CD4-positive, alpha-beta memory T cell (primary cell): ENCODE measurements at regions not wholly inside any gene's neighbourhood (a gene's known extent, or its start where the extent isn't known, plus 50 kb on each side); places are given as distances from the start of the nearest gene placed in this dataset.
"Not testable (repeated sequence)": the region's sequence is repeated elsewhere in the genome, so short reads cannot be mapped to it uniquely, and the experiment has no call there.

Source experiments
- CTCF ChIA-PET: fragments of 350-600 bp; sonication (Branson Sonifier 250); formaldehyde crosslinking; loops from one replicate; lab custom pipeline; 2021; ENCODE audit warnings: inconsistent platforms; ENCODE audit not compliant: partially characterized antibody; lab: Charles Lee
- POLR2A ChIA-PET: fragments of 350-600 bp; sonication (Branson Sonifier 250); formaldehyde crosslinking; loops from one replicate; lab custom pipeline; 2021; ENCODE audit not compliant: partially characterized antibody; lab: Charles Lee
- DNase-seq, 5 donors: peaks; one replicate each; pipeline versions ENCODE4 v3.0.0 to v3.0.0-alpha.2; 2020 to 2022; ENCODE audit warnings: mixed read lengths in 1 of 5
- H3K27ac ChIP-seq: one replicate; pipeline ENCODE4 v1.7.0; 2013; ENCODE audit warnings: low read depth, low read length
- H3K27me3 ChIP-seq: 2 replicates; pipeline ENCODE4 v1.7.0; 2013; ENCODE audit warnings: mild to moderate bottlenecking, low read length, moderate library complexity; ENCODE audit not compliant: insufficient read depth
- H3K36me3 ChIP-seq: 2 replicates; pipeline ENCODE4 v1.7.0; 2013; ENCODE audit warnings: mild to moderate bottlenecking, low read length, moderate library complexity; ENCODE audit not compliant: insufficient read depth
- H3K4me1 ChIP-seq: 2 replicates; pipeline ENCODE4 v1.7.0; 2013; ENCODE audit warnings: mild to moderate bottlenecking, low read length, moderate library complexity; ENCODE audit not compliant: insufficient read depth
- H3K4me3 ChIP-seq, 2 donors: one replicate each; pipeline ENCODE4 v1.7.0; 2013; ENCODE audit warnings: low read length in 2 of 2, mild to moderate bottlenecking in 1 of 2
- H3K9me3 ChIP-seq, 2 donors: one replicate each; pipeline ENCODE4 v1.7.0; 2013; ENCODE audit warnings: low read length in 2 of 2, control low read depth in 1 of 2; ENCODE audit not compliant: control insufficient read depth in 1 of 2
- H3K27ac Mint-ChIP-seq, 7 donors: one replicate each; pipeline ENCODE4 v1.8.0; 2020 to 2021; ENCODE audit warnings: mixed read lengths in 7 of 7, mild to moderate bottlenecking in 6 of 7, inconsistent platforms in 3 of 7, moderate library complexity in 3 of 7
- H3K27me3 Mint-ChIP-seq, 2 donors: one replicate each; pipeline ENCODE4 v1.8.0; 2020 to 2021; ENCODE audit warnings: mixed read lengths in 2 of 2
- H3K36me3 Mint-ChIP-seq, 2 donors: one replicate each; pipeline ENCODE4 v1.8.0; 2020 to 2021; ENCODE audit warnings: mixed read lengths in 2 of 2, inconsistent platforms in 1 of 2, mild to moderate bottlenecking in 1 of 2
- H3K4me1 Mint-ChIP-seq, 4 donors: one replicate each; pipeline ENCODE4 v1.8.0; 2020 to 2021; ENCODE audit warnings: mixed read lengths in 4 of 4, mild to moderate bottlenecking in 1 of 4
- H3K4me3 Mint-ChIP-seq, 8 donors: one replicate each; pipeline ENCODE4 v1.8.0; 2020 to 2021; ENCODE audit warnings: mixed read lengths in 8 of 8, mild to moderate bottlenecking in 7 of 8, moderate library complexity in 6 of 8, inconsistent platforms in 3 of 8
- H3K9me3 Mint-ChIP-seq, 8 donors: one replicate each; pipeline ENCODE4 v1.8.0; 2020 to 2021; ENCODE audit warnings: mixed read lengths in 8 of 8, mild to moderate bottlenecking in 5 of 8, inconsistent platforms in 3 of 8, moderate library complexity in 1 of 8
- intact Hi-C: fragments of 100-400 bp; cut with micrococcal nuclease; formaldehyde crosslinking; loops from one replicate; pipeline ENCODE4 v1.15.1; 2023

GRCh38 chrX:3184176-3184930 is 143.1 kb downstream of the ARSF start:
- no peak for DNase-seq
- Histone ChIP-seq H3K4me1 (no peaks in the 10 kb centered on the region), H3K4me3 (no peak overlapping the region), H3K27ac (no peak overlapping the region), H3K27me3 (no peaks in the 10 kb centered on the region), H3K9me3 (no peaks in the 10 kb centered on the region), H3K36me3 (no peaks in the 10 kb centered on the region)
- ChIA-PET POLR2A (no interaction called here), CTCF (no interaction called here)
- H3K27ac Mint-ChIP-seq: no peak overlapping the region
- H3K9me3 Mint-ChIP-seq: peaks cover 0 to 5% (median 0%) of the 10 kb centered on the region in 8 donors
- no peaks in the 10 kb centered on the region for H3K27me3 Mint-ChIP-seq
- H3K36me3 Mint-ChIP-seq: no peaks in the 10 kb centered on the region
- intact Hi-C loops: no loop called here
- H3K4me1 Mint-ChIP-seq: no peaks in the 10 kb centered on the region
- no peak overlapping the region for H3K4me3 Mint-ChIP-seq

DNA sequence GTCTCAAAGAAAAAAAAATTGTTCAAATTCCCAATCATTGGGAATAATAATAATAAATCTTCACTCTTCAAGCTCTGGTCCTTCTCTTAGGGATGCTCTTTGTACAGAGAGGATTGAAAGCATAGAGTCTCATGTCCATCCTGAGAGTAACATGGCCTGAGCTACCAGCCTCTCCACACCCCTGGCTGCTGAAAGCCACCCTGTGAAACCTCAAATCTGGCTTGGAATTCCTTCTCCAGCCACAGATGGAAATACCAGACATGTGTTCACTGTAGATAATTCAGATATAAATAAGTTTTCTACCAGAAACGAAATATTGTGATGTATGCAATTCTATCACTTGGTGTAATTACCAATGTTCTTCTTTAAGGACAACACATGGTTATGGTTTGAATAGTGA is 140.6 kb downstream of the ARSF start:
- no peaks in the 10 kb centered on the region for H3K9me3 ChIP-seq
- H3K9me3 Mint-ChIP-seq: peaks cover 0 to 5% (median 0%) of the 10 kb centered on the region in 8 donors
- no peaks in the 10 kb centered on the region for H3K36me3 Mint-ChIP-seq
- intact Hi-C loops: no loop called here
- no peak for DNase-seq
- ChIA-PET POLR2A (no interaction called here), CTCF (no interaction called here)
- no peaks in the 10 kb centered on the region for H3K36me3 ChIP-seq
- no peaks in the 10 kb centered on the region for H3K27me3 Mint-ChIP-seq
- no peak overlapping the region for H3K27ac Mint-ChIP-seq
- H3K4me1 ChIP-seq: no peaks in the 10 kb centered on the region
- no peak overlapping the region for H3K4me3 Mint-ChIP-seq
- no peaks in the 10 kb centered on the region for H3K4me1 Mint-ChIP-seq
- H3K27me3 ChIP-seq: no peaks in the 10 kb centered on the region
- no peak overlapping the region for H3K27ac ChIP-seq
- no peak overlapping the region for H3K4me3 ChIP-seq

DNA sequence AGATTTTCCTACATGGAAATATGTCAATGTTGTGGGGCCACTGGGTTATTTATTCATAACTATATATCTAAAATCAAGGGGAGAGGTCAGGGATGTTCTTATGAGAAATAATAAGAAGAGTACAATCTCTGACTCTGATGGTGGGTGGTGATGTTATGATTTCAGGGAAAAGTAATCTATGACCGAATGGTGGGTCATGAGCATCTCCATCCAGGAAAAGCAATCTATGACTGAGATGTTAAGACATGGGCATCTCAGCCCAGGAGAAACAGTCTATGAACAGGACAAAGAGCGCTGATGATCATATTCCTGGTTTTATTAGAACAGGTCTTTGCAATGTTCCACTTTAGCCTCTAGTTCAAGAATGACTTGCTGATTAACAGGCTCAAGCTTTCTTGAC is 137.1 kb downstream of the ARSF start:
- H3K4me1 ChIP-seq: no peaks in the 10 kb centered on the region
- H3K9me3 Mint-ChIP-seq: peaks cover 0 to 3% (median 0%) of the 10 kb centered on the region in 8 donors
- no peak for DNase-seq
- H3K9me3 ChIP-seq: no peaks in the 10 kb centered on the region
- no peaks in the 10 kb centered on the region for H3K36me3 Mint-ChIP-seq
- H3K4me1 Mint-ChIP-seq: no peaks in the 10 kb centered on the region
- CTCF ChIA-PET: no interaction called here
- H3K27ac ChIP-seq: no peak overlapping the region
- no peaks in the 10 kb centered on the region for H3K27me3 Mint-ChIP-seq
- H3K4me3 ChIP-seq: no peak overlapping the region
- H3K27me3 ChIP-seq: no peaks in the 10 kb centered on the region
- no peak overlapping the region for H3K4me3 Mint-ChIP-seq
- no peaks in the 10 kb centered on the region for H3K36me3 ChIP-seq
- POLR2A ChIA-PET: no interaction called here
- intact Hi-C loops: no loop called here
- H3K27ac Mint-ChIP-seq: no peak overlapping the region

DNA sequence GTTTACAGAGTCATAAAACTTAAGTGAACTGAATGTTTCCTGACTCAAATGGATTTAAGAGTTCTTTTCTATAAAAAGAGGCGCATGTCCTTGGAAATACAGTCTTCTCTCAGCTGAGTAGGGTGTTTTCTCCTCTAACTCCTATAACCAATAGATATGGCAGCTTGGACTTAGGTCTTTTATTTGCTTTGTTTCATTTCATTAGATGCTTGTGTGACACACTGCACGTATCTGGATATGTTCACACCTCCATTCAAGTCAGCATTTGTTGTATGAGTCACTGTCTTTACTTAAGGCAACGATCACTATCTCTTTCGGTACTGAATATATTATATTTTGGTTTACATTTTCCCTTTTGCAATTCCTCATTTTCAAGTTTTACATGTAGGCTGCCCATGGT is 136.6 kb downstream of the ARSF start:
- no peaks in the 10 kb centered on the region for H3K36me3 Mint-ChIP-seq
- no peaks in the 10 kb centered on the region for H3K36me3 ChIP-seq
- no peak overlapping the region for H3K27ac Mint-ChIP-seq
- no peak overlapping the region for H3K4me3 Mint-ChIP-seq
- H3K9me3 ChIP-seq: no peaks in the 10 kb centered on the region
- peaks cover 0 to 3% (median 0%) of the 10 kb centered on the region in 8 donors for H3K9me3 Mint-ChIP-seq
- no peak for DNase-seq
- ChIA-PET CTCF (no interaction called here), POLR2A (no interaction called here)
- H3K27ac ChIP-seq: no peak overlapping the region
- no peaks in the 10 kb centered on the region for H3K4me1 Mint-ChIP-seq
- H3K27me3 Mint-ChIP-seq: no peaks in the 10 kb centered on the region
- no peak overlapping the region for H3K4me3 ChIP-seq
- intact Hi-C loops: no loop called here
- H3K4me1 ChIP-seq: no peaks in the 10 kb centered on the region
- no peaks in the 10 kb centered on the region for H3K27me3 ChIP-seq

- H3K27me3 Mint-ChIP-seq: no peaks in the 10 kb centered on the region
- H3K4me3 ChIP-seq: no peak overlapping the region
Measured at GRCh38 chrX:3176439-3176820, 135.2 kb downstream of the ARSF start.

DNA sequence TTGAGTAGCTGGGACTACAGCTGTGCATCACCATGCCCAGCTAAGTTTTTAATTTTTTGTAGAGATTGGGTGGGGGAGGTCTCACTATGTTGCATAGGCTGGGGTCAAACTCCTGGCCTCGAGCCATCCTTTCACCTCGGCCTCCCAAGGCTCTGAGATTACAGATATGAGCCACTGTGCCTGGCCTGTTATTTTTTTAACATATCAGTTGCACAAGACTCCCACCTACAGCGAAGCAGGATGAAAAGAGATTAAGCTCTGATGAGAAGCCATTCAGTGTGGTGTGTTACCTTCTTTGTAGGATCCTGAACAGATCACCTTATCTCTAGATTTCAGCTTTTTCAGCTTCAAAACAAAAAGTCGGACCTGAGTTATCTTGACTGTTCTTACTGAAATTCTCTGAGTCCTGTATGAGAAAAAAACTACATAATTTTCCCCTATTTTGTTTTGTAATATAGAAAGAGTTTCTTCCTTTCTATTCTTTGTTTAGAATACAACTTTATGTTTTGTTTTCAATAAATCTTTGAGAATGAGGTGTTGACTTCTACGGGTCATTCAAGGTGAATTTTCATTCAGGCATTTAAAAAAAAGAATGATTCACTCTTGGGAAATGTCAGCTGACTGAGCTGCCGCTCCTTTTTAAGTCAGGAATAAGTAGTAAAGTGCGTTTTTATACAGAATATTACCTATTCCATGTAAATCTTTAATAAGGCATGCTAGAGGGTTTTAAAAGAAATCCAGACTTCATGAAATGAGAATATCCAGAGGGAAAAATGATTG is 134.6 kb downstream of the ARSF start:
- no peaks in the 10 kb centered on the region for H3K4me1 Mint-ChIP-seq
- CTCF ChIA-PET: no interaction called here
- POLR2A ChIA-PET: no interaction called here
- H3K4me3 ChIP-seq: no peak overlapping the region
- DNase-seq: no peak
- H3K9me3 ChIP-seq: no peaks in the 10 kb centered on the region
- no peaks in the 10 kb centered on the region for H3K27me3 Mint-ChIP-seq
- H3K27ac ChIP-seq: no peak overlapping the region
- peaks cover 0 to 5% (median 2%) of the 10 kb centered on the region in 8 donors for H3K9me3 Mint-ChIP-seq
- H3K36me3 ChIP-seq: no peaks in the 10 kb centered on the region
- no peaks in the 10 kb centered on the region for H3K27me3 ChIP-seq
- H3K36me3 Mint-ChIP-seq: no peaks in the 10 kb centered on the region
- intact Hi-C loops: no loop called here
- H3K4me1 ChIP-seq: no peaks in the 10 kb centered on the region
- H3K4me3 Mint-ChIP-seq: no peak overlapping the region
- no peak overlapping the region for H3K27ac Mint-ChIP-seq

More at GRCh38 chrX:3176439-3176820, 135.2 kb downstream of the ARSF start:
- no peaks in the 10 kb centered on the region for H3K27me3 ChIP-seq
- H3K4me1 ChIP-seq: no peaks in the 10 kb centered on the region
- CTCF ChIA-PET: no interaction called here
- H3K9me3 ChIP-seq: no peaks in the 10 kb centered on the region
- Mint-ChIP-seq H3K9me3 (peaks cover 0 to 3% (median 2%) of the 10 kb centered on the region in 8 donors), H3K4me3 (no peak overlapping the region), H3K27ac (no peak overlapping the region), H3K4me1 (no peaks in the 10 kb centered on the region), H3K36me3 (no peaks in the 10 kb centered on the region)
- intact Hi-C loops: no loop called here
- H3K27ac ChIP-seq: no peak overlapping the region
- no peaks in the 10 kb centered on the region for H3K36me3 ChIP-seq
- POLR2A ChIA-PET: no interaction called here
- DNase-seq: no peak

- H3K27me3 ChIP-seq, H3K36me3 ChIP-seq, H3K27ac ChIP-seq, CTCF ChIA-PET, H3K4me1 ChIP-seq, H3K9me3 ChIP-seq, H3K27me3 Mint-ChIP-seq, H3K4me3 ChIP-seq, H3K36me3 Mint-ChIP-seq, H3K4me1 Mint-ChIP-seq, H3K4me3 Mint-ChIP-seq, intact Hi-C loops, DNase-seq, POLR2A ChIA-PET, H3K27ac Mint-ChIP-seq: not testable (repeated sequence)
- H3K9me3 Mint-ChIP-seq: peaks cover 0 to 10% (median 3%) of the 10 kb centered on the region in 8 donors
Measured at GRCh38 chrX:3172156-3172555, 130.9 kb downstream of the ARSF start.
